ENCODE measurements at regions not wholly inside any gene's neighbourhood (a gene's known extent, or its start where the extent isn't known, plus 50 kb on each side); places are given as distances from the start of the nearest gene placed in this dataset.

- Histone ChIP-seq H2AFZ (ENCODE audit: low read length) (no peak overlapping the region), H3K56ac (ENCODE audit: insufficient read length, low read depth, low read length) (no peak overlapping the region), H3K4me2 (ENCODE audit: insufficient read depth, insufficient read length, low read length) (no peak overlapping the region), H3K23ac (ENCODE audit: insufficient read length, low read depth, low read length) (no peak overlapping the region), H3K79me2 (ENCODE audit: insufficient read depth, low read length) (no peaks in the 10 kb centered on the region), H3K4ac (ENCODE audit: low read depth, low read length) (no peak overlapping the region), H3K9me3 (ENCODE audit: control insufficient read depth, low read depth, low read length) (no peaks in the 10 kb centered on the region), H3K23me2 (ENCODE audit: insufficient read length, low read depth, low read length, poor library complexity, severe bottlenecking) (no peaks in the 10 kb centered on the region), H2BK15ac (ENCODE audit: low read depth, low read length) (no peak overlapping the region), H3K27me3 (ENCODE audit: insufficient read depth, low read length) (no peaks in the 10 kb centered on the region), H3K79me1 (ENCODE audit: insufficient read depth, low read depth, low read length, poor library complexity, severe bottlenecking) (no peaks in the 10 kb centered on the region), H4K20me1 (ENCODE audit: control insufficient read depth, insufficient read depth, insufficient read length) (no peaks in the 10 kb centered on the region), H3K18ac (ENCODE audit: insufficient read length, low read depth, low read length) (no peak overlapping the region), H2BK12ac (ENCODE audit: insufficient read length, low read depth, low read length) (no peak overlapping the region), H2BK120ac (ENCODE audit: low read depth, low read length, poor library complexity, severe bottlenecking) (no peak overlapping the region), H3K9ac (ENCODE audit: extremely low read depth, insufficient read length, low read length) (no peak overlapping the region), H2BK20ac (ENCODE audit: low read depth, low read length, poor library complexity, severe bottlenecking) (no peak overlapping the region), H4K91ac (ENCODE audit: insufficient read length, low read depth, low read length) (no peak overlapping the region), H4K8ac (replicated peaks; ENCODE audit: insufficient read length, low read depth, low read length) (no peak overlapping the region), H3K14ac (ENCODE audit: insufficient read depth, low read length) (no peak overlapping the region), H3K27ac (ENCODE audit: insufficient read length, low read depth, low read length) (no peak overlapping the region), H3T11ph (ENCODE audit: low read length) (no peak overlapping the region), H4K5ac (ENCODE audit: insufficient read length, low read depth, low read length) (no peak overlapping the region), H2AK5ac (ENCODE audit: insufficient read length, low read length) (no peak overlapping the region), H3K4me1 (ENCODE audit: insufficient read depth, low read length) (no peaks in the 10 kb centered on the region), H2BK5ac (ENCODE audit: insufficient read length, low read length) (no peak overlapping the region)
- Mint-ChIP-seq H3K4me1 (peaks cover 9 to 14% of the 10 kb centered on the region in 2 experiments; a peak in 3 of 4 replicates), H3K36me3 (ENCODE audit: insufficient read depth in 1 of 3, low read depth in 3 of 3) (no peaks in the 10 kb centered on the region), H3K27me3 (ENCODE audit: low read depth) (no peaks in the 10 kb centered on the region; the same call in none of the 2 replicates), H3K27ac (no peak overlapping the region), H3K9me3 (no peaks in the 10 kb centered on the region), H3K4me3 (no peak overlapping the region)
- WGBS (ENCODE audit: extremely low coverage, insufficient read length, low lambda C conversion rate), result no CpG with 5 or more reads among the region's 1 CpG
- no peak for DNase-seq
- TF ChIP-seq, protein P1, sequence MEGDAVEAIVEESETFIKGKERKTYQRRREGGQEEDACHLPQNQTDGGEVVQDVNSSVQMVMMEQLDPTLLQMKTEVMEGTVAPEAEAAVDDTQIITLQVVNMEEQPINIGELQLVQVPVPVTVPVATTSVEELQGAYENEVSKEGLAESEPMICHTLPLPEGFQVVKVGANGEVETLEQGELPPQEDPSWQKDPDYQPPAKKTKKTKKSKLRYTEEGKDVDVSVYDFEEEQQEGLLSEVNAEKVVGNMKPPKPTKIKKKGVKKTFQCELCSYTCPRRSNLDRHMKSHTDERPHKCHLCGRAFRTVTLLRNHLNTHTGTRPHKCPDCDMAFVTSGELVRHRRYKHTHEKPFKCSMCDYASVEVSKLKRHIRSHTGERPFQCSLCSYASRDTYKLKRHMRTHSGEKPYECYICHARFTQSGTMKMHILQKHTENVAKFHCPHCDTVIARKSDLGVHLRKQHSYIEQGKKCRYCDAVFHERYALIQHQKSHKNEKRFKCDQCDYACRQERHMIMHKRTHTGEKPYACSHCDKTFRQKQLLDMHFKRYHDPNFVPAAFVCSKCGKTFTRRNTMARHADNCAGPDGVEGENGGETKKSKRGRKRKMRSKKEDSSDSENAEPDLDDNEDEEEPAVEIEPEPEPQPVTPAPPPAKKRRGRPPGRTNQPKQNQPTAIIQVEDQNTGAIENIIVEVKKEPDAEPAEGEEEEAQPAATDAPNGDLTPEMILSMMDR (conservative IDR thresholded peaks at IDR 0.05), result no peak
These were observed 274.2 kb upstream of the E2F7 start for GRCh38 chr12:77339610-77340009.
